ENCODE measurements at regions not wholly inside any gene's neighbourhood (a gene's known extent, or its start where the extent isn't known, plus 50 kb on each side); places are given as distances from the start of the nearest gene placed in this dataset.

DNA sequence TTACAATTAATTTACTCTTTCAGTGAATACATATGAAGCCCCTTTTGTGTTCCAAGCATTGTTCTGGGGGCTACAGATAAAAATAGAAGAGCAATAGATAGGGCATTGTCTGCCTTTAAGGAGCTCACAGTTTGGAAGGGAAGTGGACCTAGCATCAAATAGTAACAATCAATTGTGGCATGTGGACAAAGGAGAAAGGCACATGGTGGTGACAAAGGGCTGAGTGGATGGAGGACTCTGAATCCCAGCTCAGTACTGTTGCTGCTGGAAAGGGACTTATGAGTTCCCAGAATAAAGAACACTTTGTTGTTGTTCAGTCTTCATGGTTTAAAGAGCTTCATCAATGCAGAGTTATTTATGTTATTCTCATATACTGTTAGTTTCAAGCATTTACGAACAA is 217.7 kb downstream of the HRH4 start:
- DNase-seq, result no peak

GRCh38 chr18:24678626-24679025 is 218.2 kb downstream of the HRH4 start:
- DNase-seq, result no peak

- DNase-seq, result no peak
These were observed 218.6 kb downstream of the HRH4 start for GRCh38 chr18:24679062-24679461.

- DNase-seq, result no peak
These were observed 223.5 kb downstream of the HRH4 start for GRCh38 chr18:24683925-24684324.

DNA sequence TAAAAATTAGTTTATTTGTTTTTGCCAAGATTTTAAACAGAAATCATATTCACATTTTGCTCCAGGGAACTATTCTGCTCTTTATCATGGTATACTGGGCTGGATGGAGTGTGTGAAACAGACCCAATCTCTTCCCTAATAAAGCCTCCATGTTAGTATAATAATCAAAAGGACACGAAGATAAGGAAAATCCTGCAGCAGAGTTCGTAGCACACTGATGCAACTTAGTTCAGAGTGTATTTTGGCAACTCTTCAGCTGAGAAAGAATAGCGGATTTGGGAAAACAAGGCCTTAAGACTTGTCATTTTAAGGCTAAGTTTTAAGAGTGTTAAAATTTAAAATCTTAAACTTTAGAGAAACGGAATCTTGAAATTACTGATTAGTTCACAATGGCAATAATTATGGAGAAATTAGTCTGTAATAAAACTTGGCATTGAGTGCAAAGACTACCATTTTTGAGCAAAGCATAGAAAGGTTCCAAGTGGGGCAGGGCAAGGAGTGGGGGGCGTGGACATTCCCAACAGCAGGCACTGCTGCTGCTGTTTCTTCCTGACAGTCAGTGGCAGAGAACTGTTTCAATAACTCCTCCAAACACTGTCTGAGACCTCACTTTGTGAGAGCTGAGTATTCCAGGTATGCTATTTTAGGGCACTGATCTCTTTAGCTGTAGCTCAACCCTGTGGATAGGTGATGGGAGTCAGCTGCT is 225.0 kb downstream of the HRH4 start:
- no peak for DNase-seq

DNA sequence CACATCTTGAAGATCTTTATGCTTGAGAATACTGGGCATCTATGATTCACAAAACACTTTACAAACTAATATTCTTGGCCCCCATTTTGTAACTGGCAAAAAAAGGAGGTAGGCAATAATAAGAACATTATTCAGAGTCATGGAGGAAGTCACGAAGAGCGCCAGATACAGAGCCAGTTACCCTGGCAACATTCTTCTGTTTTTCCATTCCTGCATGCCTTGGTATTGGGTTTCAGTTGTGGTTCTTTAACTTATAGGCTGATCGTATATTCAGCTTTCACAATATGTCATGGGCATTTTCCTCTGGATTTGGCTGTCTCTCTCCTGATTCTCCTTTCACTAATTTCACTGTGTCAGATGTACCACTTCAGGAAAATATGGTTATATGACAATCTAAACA is 234.7 kb downstream of the HRH4 start:
- no peak for DNase-seq

DNA sequence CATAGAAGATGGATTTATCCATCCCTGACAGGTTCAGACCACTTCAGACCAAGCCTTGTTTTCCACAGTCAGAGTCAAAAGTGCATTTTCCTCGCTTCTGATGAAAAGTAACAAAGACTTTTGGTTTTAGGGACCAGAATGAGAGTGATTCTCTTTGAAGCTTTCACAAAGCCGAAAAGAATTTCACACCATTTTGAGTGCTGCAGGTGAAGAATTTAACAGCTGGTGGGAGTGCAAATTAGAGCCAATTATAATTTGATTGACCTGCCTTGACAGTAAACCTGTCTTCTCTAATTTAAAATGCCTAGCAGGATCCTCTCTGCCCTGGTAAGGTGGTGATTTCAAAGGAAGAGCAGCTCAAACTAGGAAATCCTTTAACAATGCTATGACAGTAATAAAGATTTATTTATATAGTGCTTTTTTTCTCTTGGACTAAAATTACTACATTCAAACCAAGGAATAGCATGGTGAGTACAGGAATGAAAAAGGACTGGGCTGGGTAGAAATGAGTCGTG is 241.6 kb downstream of the HRH4 start:
- DNase-seq, result no peak

- no peak for DNase-seq
These were observed 242.9 kb downstream of the HRH4 start for GRCh38 chr18:24703316-24703715.

DNA sequence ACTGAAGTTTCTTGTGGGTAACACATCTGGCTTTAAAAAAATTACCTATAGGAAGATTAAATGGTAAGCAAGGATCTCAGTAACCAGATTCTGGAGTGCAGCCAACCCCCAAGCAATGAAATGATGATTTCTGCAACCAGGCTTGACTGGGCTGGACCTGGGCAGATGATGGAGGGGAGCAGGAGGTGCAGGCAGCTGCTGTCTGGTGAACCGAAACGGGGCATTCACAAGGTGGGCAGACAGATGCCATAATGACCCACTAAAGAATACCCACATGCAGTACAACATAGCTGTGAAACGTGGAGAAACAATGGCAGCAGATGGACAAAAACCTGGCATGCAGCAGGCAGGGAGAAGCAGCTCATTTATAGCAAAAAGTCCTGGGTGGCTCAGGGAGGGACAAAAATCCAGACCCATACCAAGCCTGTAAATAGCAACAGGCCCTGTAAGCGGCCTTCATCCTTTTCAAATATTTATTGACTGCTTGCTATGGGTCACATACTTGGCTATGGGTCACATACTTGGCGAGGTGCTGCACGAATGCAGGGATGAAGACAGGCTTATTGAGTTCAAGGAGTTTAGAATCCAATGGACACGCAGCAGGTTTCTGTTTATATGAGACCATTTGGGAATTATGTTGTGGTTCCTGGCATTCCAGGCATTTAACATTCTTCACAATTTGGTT is 244.7 kb downstream of the HRH4 start:
- DNase-seq, result no peak

DNA sequence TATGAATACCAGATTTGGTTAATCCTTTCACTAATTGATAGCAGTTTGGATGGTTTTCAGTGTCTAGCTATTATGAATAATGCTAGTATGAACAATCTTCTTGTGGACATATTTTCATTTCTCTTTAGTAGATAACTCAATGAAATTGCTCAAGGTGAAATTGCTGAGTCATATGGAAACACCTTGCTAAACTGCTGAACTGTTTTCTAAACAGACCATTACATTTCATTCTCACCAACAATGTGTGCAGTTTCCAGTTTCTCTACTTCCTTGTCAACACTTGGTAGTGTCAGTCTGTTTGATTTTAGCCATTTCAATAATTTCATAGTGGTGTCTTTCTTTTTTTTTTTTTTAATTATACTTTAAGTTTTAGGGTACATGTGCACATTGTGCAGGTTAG is 250.0 kb downstream of the HRH4 start:
- no peak for DNase-seq

DNA sequence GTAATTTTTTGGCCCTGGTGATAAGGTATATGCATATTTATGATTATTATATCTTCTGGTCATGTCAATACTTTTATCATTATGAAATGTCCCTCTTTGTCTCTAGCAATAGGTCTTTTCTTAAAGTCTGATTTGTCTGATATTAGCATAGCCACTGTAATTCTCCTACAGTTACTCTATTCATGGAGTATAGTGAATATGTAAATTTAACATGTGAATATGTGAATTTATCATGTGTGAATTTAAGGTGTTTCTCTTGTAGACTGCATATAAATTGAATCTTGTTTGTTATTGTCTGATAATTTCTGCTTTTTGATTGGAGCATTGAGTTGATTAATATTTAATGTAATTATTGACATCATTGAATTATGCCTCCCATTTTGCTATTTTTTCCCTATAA is 259.4 kb downstream of the HRH4 start:
- no peak for DNase-seq

GRCh38 chr18:24721388-24721787 is 261.0 kb downstream of the HRH4 start:
- no peak for DNase-seq

- DNase-seq, result no peak
These were observed 265.4 kb downstream of the HRH4 start for GRCh38 chr18:24725644-24726415.

DNA sequence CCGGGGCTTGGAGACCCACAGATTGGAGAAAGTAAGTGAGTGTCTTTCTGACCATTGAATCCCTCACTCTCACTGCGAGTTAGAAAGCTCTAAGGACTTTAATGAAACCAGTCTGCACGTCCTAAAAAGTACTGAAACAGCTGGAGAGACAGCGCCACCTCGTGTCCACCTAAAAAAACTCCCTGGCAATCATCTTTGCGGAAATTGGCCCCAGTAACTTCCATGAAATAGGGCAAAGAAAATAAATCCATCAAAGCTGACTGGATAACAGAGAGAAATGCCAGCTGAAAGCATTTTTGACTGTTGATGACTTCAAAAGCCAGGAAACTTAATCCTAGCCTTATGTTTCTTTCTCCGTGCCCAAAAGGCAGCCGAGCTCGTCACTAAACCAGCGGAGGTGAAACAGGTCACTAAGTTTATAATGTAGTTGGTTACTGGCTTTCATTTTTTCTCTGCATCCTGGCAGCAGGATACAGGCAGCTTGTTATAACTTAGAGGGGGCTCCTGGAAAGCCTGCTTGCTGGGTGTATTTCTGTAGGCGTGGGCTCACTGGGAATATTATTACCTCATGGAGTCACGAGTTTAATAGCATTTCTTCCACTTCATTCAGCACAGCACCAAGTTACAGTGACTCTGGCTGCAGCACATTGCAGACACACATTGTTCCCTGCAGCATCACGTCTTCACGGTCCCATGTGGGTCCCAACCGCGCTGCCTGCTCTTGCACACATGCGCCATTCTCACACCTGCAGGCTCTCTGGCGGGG is 266.5 kb downstream of the HRH4 start:
- DNase-seq, result peak; percentile 16

DNA sequence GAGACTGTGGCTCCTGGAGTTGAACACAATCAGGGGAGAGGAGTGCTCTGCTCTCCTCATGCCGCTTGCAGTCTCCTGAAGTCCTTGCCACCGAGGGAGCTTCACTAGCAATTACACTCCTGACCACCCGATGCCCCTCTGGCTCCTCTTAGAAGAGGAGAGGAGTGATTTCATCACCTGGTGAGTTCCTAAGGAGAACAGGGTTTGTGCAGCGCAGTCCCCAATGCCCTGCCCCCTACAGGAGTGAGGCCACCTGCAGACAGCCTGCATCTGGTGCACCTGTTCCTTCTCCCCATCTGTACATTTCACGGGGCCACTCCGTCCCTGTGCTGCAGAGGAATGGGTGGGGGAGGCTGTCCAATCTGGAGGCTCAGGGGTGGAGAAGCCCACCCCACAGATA is 267.2 kb downstream of the HRH4 start:
- DNase-seq, result no peak

- DNase-seq, result no peak
These were observed 270.7 kb downstream of the HRH4 start for GRCh38 chr18:24731158-24731557.

DNA sequence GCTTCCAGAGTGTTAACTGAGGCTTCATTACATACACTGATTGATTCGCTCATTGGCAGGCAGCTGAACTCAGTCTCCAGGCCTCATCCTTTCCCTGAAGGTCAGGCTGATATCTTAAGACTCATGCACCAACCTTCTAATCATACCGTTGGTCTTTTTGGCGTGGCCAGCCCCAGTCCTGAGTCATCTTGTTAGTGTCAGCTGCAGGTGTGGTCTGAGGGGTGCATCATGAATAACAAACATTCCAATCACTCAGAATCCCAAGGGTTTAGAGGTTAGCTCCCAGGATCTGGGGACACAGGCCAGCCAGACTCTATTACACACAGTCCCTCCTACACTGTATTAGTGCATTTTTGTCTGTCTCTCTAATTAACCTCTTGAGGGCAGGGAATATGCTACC is 271.5 kb downstream of the HRH4 start:
- DNase-seq, result no peak

- DNase-seq, result no peak
These were observed 273.6 kb downstream of the HRH4 start for GRCh38 chr18:24734058-24734457.

GRCh38 chr18:24735624-24736231 is 275.3 kb downstream of the HRH4 start:
- no peak for DNase-seq

DNA sequence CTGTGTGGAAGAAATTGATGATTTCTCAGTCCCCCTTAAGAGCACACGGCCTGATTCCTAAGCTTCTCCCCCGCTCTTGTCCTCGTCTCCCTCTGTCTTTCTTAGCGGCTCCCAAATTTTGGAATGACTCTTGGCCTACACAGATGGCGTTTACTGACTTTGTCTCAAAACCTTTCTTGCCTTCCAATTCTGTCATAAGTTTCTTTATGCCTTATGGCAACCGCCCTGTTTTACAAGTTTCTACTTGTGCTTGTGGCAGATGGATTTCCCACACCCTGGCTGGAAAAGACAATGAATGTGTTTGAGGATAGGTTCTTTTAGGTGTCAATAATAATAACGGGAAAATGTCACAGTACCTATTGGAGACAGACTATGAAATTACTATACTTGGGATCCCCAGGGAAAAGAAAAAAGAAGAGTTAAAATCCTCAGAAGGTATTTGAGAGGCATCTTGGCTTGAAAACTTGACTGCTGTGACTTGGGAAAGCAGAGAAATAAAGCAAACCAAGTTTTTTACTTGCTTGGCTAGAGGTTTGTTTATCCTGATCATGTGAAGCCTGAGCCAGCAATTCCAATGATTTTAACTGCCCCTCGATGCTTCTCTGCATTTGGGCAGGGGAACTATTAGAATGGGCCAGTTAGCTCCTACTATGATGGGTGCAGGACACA is 276.4 kb downstream of the HRH4 start:
- DNase-seq, result no peak

DNA sequence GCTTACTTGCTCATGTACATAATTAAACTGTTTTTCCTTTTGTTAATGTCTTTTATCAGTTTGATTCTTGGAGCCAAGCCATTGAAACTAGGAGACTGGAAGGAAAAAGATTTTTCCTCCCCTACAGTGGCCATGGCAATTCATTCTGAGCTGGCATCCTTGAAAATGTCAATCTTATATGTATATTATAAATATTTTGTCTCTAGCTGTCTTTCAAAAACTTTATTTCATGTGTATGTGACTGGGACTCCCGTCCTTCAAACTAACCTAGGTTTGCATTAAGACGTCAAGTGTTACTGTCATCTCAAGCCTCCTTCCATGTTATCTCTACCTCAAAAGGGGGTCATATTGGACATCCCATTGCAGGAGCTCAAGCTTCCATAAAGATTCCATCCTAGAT is 280.4 kb downstream of the HRH4 start:
- no peak for DNase-seq

- no peak for DNase-seq
These were observed 280.9 kb downstream of the HRH4 start for GRCh38 chr18:24741321-24741720.

All from activated effector memory CD4-positive, alpha-beta T cell treated with Interleukin-2 at 50 U/mL for 16 hours (primary cell).